ENCODE measurements at regions not wholly inside any gene's neighbourhood (a gene's known extent, or its start where the extent isn't known, plus 50 kb on each side); places are given as distances from the start of the nearest gene placed in this dataset.

GRCh38 chr6:142700032-142700431, 244.9 kb downstream of the HIVEP2 start (continued):
- no peak for TF ChIP-seq IRF5 (IDR thresholded peaks at IDR 0.05; ENCODE audit: borderline replicate concordance)
- TF ChIP-seq ZBTB11 (CRISPR knock-in tag; IDR thresholded peaks at IDR 0.05) = no peak
- TF ChIP-seq SIN3A (IDR thresholded peaks at IDR 0.05; ENCODE audit: low read depth, low read length) = no peak
- TF ChIP-seq CHD2 (IDR thresholded peaks at IDR 0.05; ENCODE audit: borderline replicate concordance, low read depth, low read length) = no peak
- no peak for TF ChIP-seq SREBF2 (IDR thresholded peaks at IDR 0.05; ENCODE audit: low read length)
- no peak for TF ChIP-seq ZBTB40 (IDR thresholded peaks at IDR 0.05; ENCODE audit: borderline replicate concordance)
- peak; percentile 21; the same call in 1 of the 2 replicates for TF ChIP-seq PKNOX1 (IDR thresholded peaks at IDR 0.05)
- TF ChIP-seq JUND (IDR thresholded peaks at IDR 0.05; ENCODE audit: low read depth, low read length) = no peak
- no peak for TF ChIP-seq IRF3 (IDR thresholded peaks at IDR 0.05)
- no peak for TF ChIP-seq ZNF384 (IDR thresholded peaks at IDR 0.05; ENCODE audit: borderline replicate concordance, low read depth, low read length)
- TF ChIP-seq SREBF1 (IDR thresholded peaks at IDR 0.05; ENCODE audit: low read length) = no peak
- TF ChIP-seq PAX5 (IDR thresholded peaks at IDR 0.05; ENCODE audit: borderline replicate concordance, low read depth, low read length) = no peak
- TF ChIP-seq CBX5 (IDR thresholded peaks at IDR 0.05; ENCODE audit: low read depth) = no peak
- no peak for TF ChIP-seq ZBTB4 (CRISPR knock-in tag; IDR thresholded peaks at IDR 0.05)
- TF ChIP-seq BCL11A (IDR thresholded peaks at IDR 0.05; ENCODE audit: low read depth, low read length) = no peak
- no peak for TF ChIP-seq SUPT20H (IDR thresholded peaks at IDR 0.05; ENCODE audit: borderline replicate concordance, control insufficient read depth, low read depth, low read length)
- no peak for TF ChIP-seq NBN (IDR thresholded peaks at IDR 0.05)

Measured in GM12878 (cell line).